Stimulated activated memory B cell treated with anti-CD40 and anti-IgM and Interleukin-4, amounts not matched to agents 10 μg/mL and 1 μg/mL and 100 μg/mL, for 72 hours (primary cell): ENCODE measurements at regions not wholly inside any gene's neighbourhood (a gene's known extent, or its start where the extent isn't known, plus 50 kb on each side); places are given as distances from the start of the nearest gene placed in this dataset.

Experiments used
- ATAC-seq: fragments of 150-1000 bp; cut with Tn5 transposase; 2 replicates; pipeline ENCODE4 v1.10.0; 2021
- H3K27ac Mint-ChIP-seq: one replicate; pipeline ENCODE4 v1.8.0; 2022; ENCODE audit warnings: mild to moderate bottlenecking, mixed read lengths
- H3K27me3 Mint-ChIP-seq: one replicate; pipeline ENCODE4 v1.8.0; 2022; ENCODE audit warnings: mixed read lengths
- H3K36me3 Mint-ChIP-seq: one replicate; pipeline ENCODE4 v1.8.0; 2022; ENCODE audit warnings: mixed read lengths
- H3K4me1 Mint-ChIP-seq: one replicate; pipeline ENCODE4 v1.8.0; 2022; ENCODE audit warnings: mixed read lengths
- H3K4me3 Mint-ChIP-seq: one replicate; pipeline ENCODE4 v1.8.0; 2022; ENCODE audit warnings: mild to moderate bottlenecking, moderate library complexity, mixed read lengths
- H3K9me3 Mint-ChIP-seq: one replicate; pipeline ENCODE4 v1.8.0; 2022; ENCODE audit warnings: mixed read lengths

- no peak overlapping the region for H3K27ac Mint-ChIP-seq
- no peaks in the 10 kb centered on the region for H3K9me3 Mint-ChIP-seq
- ATAC-seq = no peak
- no peaks in the 10 kb centered on the region for H3K4me1 Mint-ChIP-seq
- no peaks in the 10 kb centered on the region for H3K36me3 Mint-ChIP-seq
- peaks cover 9% of the 10 kb centered on the region for H3K27me3 Mint-ChIP-seq
- H3K4me3 Mint-ChIP-seq = no peak overlapping the region
Observed at GRCh38 chr7:156490021-156490800, 150.4 kb upstream of the RNF32 start.

GRCh38 chr7:156487811-156488533 lies 152.6 kb upstream of the RNF32 start:
- ATAC-seq = no peak

GRCh38 chr7:156480671-156481070 lies 159.9 kb upstream of the RNF32 start:
- Mint-ChIP-seq H3K4me3 (no peak overlapping the region), H3K27me3 (peaks cover 31% of the 10 kb centered on the region), H3K9me3 (no peaks in the 10 kb centered on the region), H3K27ac (no peak overlapping the region), H3K4me1 (no peaks in the 10 kb centered on the region), H3K36me3 (no peaks in the 10 kb centered on the region)
- no peak for ATAC-seq

More at GRCh38 chr7:156487811-156488533, 152.6 kb upstream of the RNF32 start:
- H3K27me3 Mint-ChIP-seq = peaks cover 9% of the 10 kb centered on the region
- H3K9me3 Mint-ChIP-seq = no peaks in the 10 kb centered on the region
- no peak overlapping the region for H3K27ac Mint-ChIP-seq
- no peak overlapping the region for H3K4me3 Mint-ChIP-seq
- H3K4me1 Mint-ChIP-seq = no peaks in the 10 kb centered on the region
- no peaks in the 10 kb centered on the region for H3K36me3 Mint-ChIP-seq

GRCh38 chr7:156479596-156479995 lies 161.0 kb upstream of the RNF32 start:
- no peak for ATAC-seq
- Mint-ChIP-seq H3K27ac (no peak overlapping the region), H3K4me3 (no peak overlapping the region), H3K27me3 (peaks cover 42% of the 10 kb centered on the region), H3K4me1 (no peaks in the 10 kb centered on the region), H3K36me3 (no peaks in the 10 kb centered on the region), H3K9me3 (no peaks in the 10 kb centered on the region)

- H3K36me3 Mint-ChIP-seq = no peaks in the 10 kb centered on the region
- ATAC-seq = no peak
- no peaks in the 10 kb centered on the region for H3K9me3 Mint-ChIP-seq
- H3K4me3 Mint-ChIP-seq = no peak overlapping the region
- H3K27me3 Mint-ChIP-seq = peaks cover 47% of the 10 kb centered on the region
- H3K4me1 Mint-ChIP-seq = no peaks in the 10 kb centered on the region
- H3K27ac Mint-ChIP-seq = no peak overlapping the region
Observed at GRCh38 chr7:156478486-156478885, 162.1 kb upstream of the RNF32 start.

- ATAC-seq = no peak
- Mint-ChIP-seq H3K27me3 (peaks cover 41% of the 10 kb centered on the region), H3K9me3 (no peaks in the 10 kb centered on the region), H3K4me1 (no peaks in the 10 kb centered on the region), H3K4me3 (no peak overlapping the region), H3K27ac (no peak overlapping the region), H3K36me3 (no peaks in the 10 kb centered on the region)
Observed at GRCh38 chr7:156475666-156476065, 164.9 kb upstream of the RNF32 start.

GRCh38 chr7:156475179-156475578 lies 165.4 kb upstream of the RNF32 start:
- Mint-ChIP-seq H3K27ac (no peak overlapping the region), H3K9me3 (no peaks in the 10 kb centered on the region), H3K36me3 (no peaks in the 10 kb centered on the region), H3K4me3 (no peak overlapping the region), H3K4me1 (no peaks in the 10 kb centered on the region), H3K27me3 (peaks cover 41% of the 10 kb centered on the region)
- peak; percentile 32 for ATAC-seq

- peak; percentile 49 for ATAC-seq
- peaks cover 41% of the 10 kb centered on the region for H3K27me3 Mint-ChIP-seq
- H3K4me3 Mint-ChIP-seq = no peak overlapping the region
- H3K36me3 Mint-ChIP-seq = no peaks in the 10 kb centered on the region
- no peaks in the 10 kb centered on the region for H3K9me3 Mint-ChIP-seq
- H3K27ac Mint-ChIP-seq = no peak overlapping the region
- H3K4me1 Mint-ChIP-seq = no peaks in the 10 kb centered on the region
Observed at GRCh38 chr7:156474241-156474743, 166.3 kb upstream of the RNF32 start.

- ATAC-seq = no peak
- no peak overlapping the region for H3K27ac Mint-ChIP-seq
- peaks cover 41% of the 10 kb centered on the region for H3K27me3 Mint-ChIP-seq
- H3K36me3 Mint-ChIP-seq = no peaks in the 10 kb centered on the region
- H3K4me1 Mint-ChIP-seq = no peaks in the 10 kb centered on the region
- no peak overlapping the region for H3K4me3 Mint-ChIP-seq
- H3K9me3 Mint-ChIP-seq = no peaks in the 10 kb centered on the region
Observed at GRCh38 chr7:156473476-156474240, 166.9 kb upstream of the RNF32 start.

GRCh38 chr7:156472267-156472666 lies 168.3 kb upstream of the RNF32 start:
- H3K27me3 Mint-ChIP-seq = peaks cover 32% of the 10 kb centered on the region
- H3K9me3 Mint-ChIP-seq = no peaks in the 10 kb centered on the region
- ATAC-seq = no peak
- H3K4me3 Mint-ChIP-seq = no peak overlapping the region
- no peak overlapping the region for H3K27ac Mint-ChIP-seq
- no peaks in the 10 kb centered on the region for H3K4me1 Mint-ChIP-seq
- H3K36me3 Mint-ChIP-seq = no peaks in the 10 kb centered on the region

- Mint-ChIP-seq H3K9me3 (no peaks in the 10 kb centered on the region), H3K36me3 (no peaks in the 10 kb centered on the region), H3K27me3 (peaks cover 16% of the 10 kb centered on the region), H3K4me3 (no peak overlapping the region), H3K4me1 (no peaks in the 10 kb centered on the region), H3K27ac (no peak overlapping the region)
- peak; percentile 5 for ATAC-seq
Observed at GRCh38 chr7:156470399-156471320, 169.9 kb upstream of the RNF32 start.

- no peaks in the 10 kb centered on the region for H3K27me3 Mint-ChIP-seq
- H3K36me3 Mint-ChIP-seq = no peaks in the 10 kb centered on the region
- H3K4me3 Mint-ChIP-seq = no peak overlapping the region
- H3K27ac Mint-ChIP-seq = no peak overlapping the region
- no peaks in the 10 kb centered on the region for H3K4me1 Mint-ChIP-seq
- ATAC-seq = no peak
- H3K9me3 Mint-ChIP-seq = peaks cover 5% of the 10 kb centered on the region
Observed at GRCh38 chr7:156466955-156467625, 173.5 kb upstream of the RNF32 start.

GRCh38 chr7:156466272-156466671 lies 174.3 kb upstream of the RNF32 start:
- no peaks in the 10 kb centered on the region for H3K4me1 Mint-ChIP-seq
- H3K27ac Mint-ChIP-seq = no peak overlapping the region
- no peak overlapping the region for H3K4me3 Mint-ChIP-seq
- no peaks in the 10 kb centered on the region for H3K27me3 Mint-ChIP-seq
- ATAC-seq = no peak
- H3K9me3 Mint-ChIP-seq = peaks cover 5% of the 10 kb centered on the region
- H3K36me3 Mint-ChIP-seq = no peaks in the 10 kb centered on the region

GRCh38 chr7:156465186-156465585 lies 175.4 kb upstream of the RNF32 start:
- H3K36me3 Mint-ChIP-seq = no peaks in the 10 kb centered on the region
- no peak for ATAC-seq
- peaks cover 5% of the 10 kb centered on the region for H3K9me3 Mint-ChIP-seq
- no peak overlapping the region for H3K4me3 Mint-ChIP-seq
- no peak overlapping the region for H3K27ac Mint-ChIP-seq
- H3K4me1 Mint-ChIP-seq = no peaks in the 10 kb centered on the region
- no peaks in the 10 kb centered on the region for H3K27me3 Mint-ChIP-seq
